Osteoblast (primary cell): ENCODE measurements at regions not wholly inside any gene's neighbourhood (a gene's known extent, or its start where the extent isn't known, plus 50 kb on each side); places are given as distances from the start of the nearest gene placed in this dataset.
A peak's percentile ranks its signal among the peaks of the same experiment; 100 is the strongest.

Source experiments
- DNase-seq: peaks from one replicate; pipeline ENCODE4 v3.0.0; 2011; ENCODE audit warnings: low spot score, mixed read lengths; ENCODE audit not compliant: insufficient read length; ENCODE audit errors: missing footprints
- H2AFZ ChIP-seq: 2 replicates; pipeline ENCODE4 v1.6.0; 2011; ENCODE audit warnings: mild to moderate bottlenecking, low read length
- H3K27ac ChIP-seq: 2 replicates; pipeline ENCODE4 v1.5.1; 2011; ENCODE audit warnings: mild to moderate bottlenecking, low read depth, low read length, moderate library complexity
- H3K27me3 ChIP-seq: 2 replicates; pipeline ENCODE4 v1.6.0; 2012; ENCODE audit warnings: mild to moderate bottlenecking, control low read depth, inconsistent platforms, low read length, moderate library complexity; ENCODE audit not compliant: insufficient read depth
- H3K36me3 ChIP-seq: 2 replicates; pipeline ENCODE4 v1.5.1; 2011; ENCODE audit warnings: mild to moderate bottlenecking, low read length, control low read depth, moderate library complexity; ENCODE audit not compliant: insufficient read depth
- H3K4me1 ChIP-seq: 2 replicates; pipeline ENCODE4 v1.5.1; 2011; ENCODE audit warnings: mild to moderate bottlenecking, low read length, control low read depth, moderate library complexity; ENCODE audit not compliant: insufficient read depth
- H3K4me2 ChIP-seq: 2 replicates; pipeline ENCODE4 v1.6.0; 2011; ENCODE audit warnings: mild to moderate bottlenecking, low read length; ENCODE audit not compliant: insufficient read depth
- H3K4me3 ChIP-seq: fragments of 200-600 bp; sonication (generic); 3 replicates; pipeline ENCODE4 v1.5.1; 2012; ENCODE audit warnings: mild to moderate bottlenecking, low read length, inconsistent platforms; ENCODE audit not compliant: insufficient read depth
- H3K79me2 ChIP-seq: 2 replicates; pipeline ENCODE4 v1.6.0; 2012; ENCODE audit warnings: mild to moderate bottlenecking, low read length, control low read depth, inconsistent platforms; ENCODE audit not compliant: insufficient read depth
- H3K9me3 ChIP-seq: 2 replicates; pipeline ENCODE4 v1.5.1; 2011; ENCODE audit warnings: low read depth, low read length, control low read depth
- H4K20me1 ChIP-seq: 2 replicates; pipeline ENCODE4 v1.6.0; 2012; ENCODE audit warnings: mild to moderate bottlenecking, low read length, control low read depth; ENCODE audit not compliant: insufficient read depth
- CTCF ChIP-seq: IDR thresholded peaks from 2 replicates; pipeline ENCODE4 v1.5.1; 2011; ENCODE audit warnings: mild to moderate bottlenecking, low read depth, low read length, moderate library complexity; ENCODE audit errors: extremely low read depth

GRCh38 chr17:71335212-71335611 lies 785.6 kb upstream of the SOX9 start:
- TF ChIP-seq CTCF: no peak
- Histone ChIP-seq H3K4me1 (no peaks in the 10 kb centered on the region), H3K9me3 (no peaks in the 10 kb centered on the region), H3K27me3 (no peaks in the 10 kb centered on the region), H3K4me2 (no peak overlapping the region), H3K4me3 (no peak overlapping the region), H3K27ac (no peak overlapping the region), H3K79me2 (no peaks in the 10 kb centered on the region), H3K36me3 (no peaks in the 10 kb centered on the region), H4K20me1 (no peaks in the 10 kb centered on the region), H2AFZ (no peak overlapping the region)
- DNase-seq: no peak

- Histone ChIP-seq H3K79me2 (no peaks in the 10 kb centered on the region), H3K27ac (no peak overlapping the region), H3K36me3 (no peaks in the 10 kb centered on the region), H3K4me3 (peak overlapping the region; percentile 65), H3K9me3 (no peaks in the 10 kb centered on the region), H2AFZ (no peak overlapping the region), H4K20me1 (no peaks in the 10 kb centered on the region), H3K4me1 (no peaks in the 10 kb centered on the region), H3K4me2 (peak overlapping the region; percentile 73), H3K27me3 (no peaks in the 10 kb centered on the region)
- TF ChIP-seq CTCF: no peak
- no peak for DNase-seq
Measured at GRCh38 chr17:71337938-71338337, 782.9 kb upstream of the SOX9 start.

GRCh38 chr17:71338396-71338795 lies 782.4 kb upstream of the SOX9 start:
- DNase-seq: no peak
- H3K4me1 ChIP-seq: no peaks in the 10 kb centered on the region
- H3K27me3 ChIP-seq: no peaks in the 10 kb centered on the region
- H3K36me3 ChIP-seq: no peaks in the 10 kb centered on the region
- H3K9me3 ChIP-seq: no peaks in the 10 kb centered on the region
- peak overlapping the region; percentile 65 for H3K4me3 ChIP-seq
- no peaks in the 10 kb centered on the region for H3K79me2 ChIP-seq
- no peak for TF ChIP-seq CTCF
- peak overlapping the region; percentile 21 for H3K27ac ChIP-seq
- no peaks in the 10 kb centered on the region for H4K20me1 ChIP-seq
- peak overlapping the region; percentile 73 for H3K4me2 ChIP-seq
- H2AFZ ChIP-seq: peak overlapping the region; percentile 75

GRCh38 chr17:71339206-71339605 lies 781.6 kb upstream of the SOX9 start:
- no peak overlapping the region for H2AFZ ChIP-seq
- no peak overlapping the region for H3K4me3 ChIP-seq
- TF ChIP-seq CTCF: no peak
- H3K79me2 ChIP-seq: no peaks in the 10 kb centered on the region
- H3K4me1 ChIP-seq: no peaks in the 10 kb centered on the region
- H3K4me2 ChIP-seq: peak overlapping the region; percentile 73
- H3K27me3 ChIP-seq: no peaks in the 10 kb centered on the region
- H4K20me1 ChIP-seq: no peaks in the 10 kb centered on the region
- no peaks in the 10 kb centered on the region for H3K36me3 ChIP-seq
- H3K27ac ChIP-seq: no peak overlapping the region
- peak; percentile 27 for DNase-seq
- no peaks in the 10 kb centered on the region for H3K9me3 ChIP-seq
